ENCODE measurements at regions not wholly inside any gene's neighbourhood (a gene's known extent, or its start where the extent isn't known, plus 50 kb on each side); places are given as distances from the start of the nearest gene placed in this dataset.
A peak's percentile ranks its signal among the peaks of the same experiment; 100 is the strongest.
"Not testable (repeated sequence)": the region's sequence is repeated elsewhere in the genome, so short reads cannot be mapped to it uniquely, and the experiment has no call there.

DNA sequence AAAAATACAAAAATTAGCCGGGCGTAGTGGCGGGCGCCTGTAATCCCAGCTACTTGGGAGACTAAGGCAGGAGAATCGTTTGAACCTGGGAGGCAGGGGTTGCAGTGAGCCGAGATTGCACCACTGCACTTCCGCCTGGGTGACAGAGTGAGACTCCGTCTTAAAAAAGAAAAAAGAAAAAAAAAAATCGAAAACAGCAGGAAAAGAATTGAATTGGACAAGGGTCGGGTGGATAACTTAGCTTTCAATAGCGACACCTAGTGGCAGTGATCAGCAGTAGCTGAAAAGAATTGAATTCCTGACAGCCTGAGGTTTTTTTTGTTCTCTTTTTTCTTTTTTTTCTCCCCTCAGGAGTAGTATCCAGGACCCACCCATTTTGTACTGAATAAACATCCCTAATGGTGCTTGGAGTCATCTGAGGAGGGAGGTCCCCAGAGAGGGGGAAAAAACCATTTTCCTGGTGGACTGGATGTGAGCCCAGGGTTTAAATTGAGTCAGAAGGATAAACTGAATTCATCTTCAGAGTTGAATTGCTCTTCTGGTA lies 55.1 kb downstream of the CYCS start:
- peak; percentile 44 to 68 for DNase-seq

- no peak for DNase-seq
These were observed 56.4 kb downstream of the CYCS start for GRCh38 chr7:25068502-25069213.

DNA sequence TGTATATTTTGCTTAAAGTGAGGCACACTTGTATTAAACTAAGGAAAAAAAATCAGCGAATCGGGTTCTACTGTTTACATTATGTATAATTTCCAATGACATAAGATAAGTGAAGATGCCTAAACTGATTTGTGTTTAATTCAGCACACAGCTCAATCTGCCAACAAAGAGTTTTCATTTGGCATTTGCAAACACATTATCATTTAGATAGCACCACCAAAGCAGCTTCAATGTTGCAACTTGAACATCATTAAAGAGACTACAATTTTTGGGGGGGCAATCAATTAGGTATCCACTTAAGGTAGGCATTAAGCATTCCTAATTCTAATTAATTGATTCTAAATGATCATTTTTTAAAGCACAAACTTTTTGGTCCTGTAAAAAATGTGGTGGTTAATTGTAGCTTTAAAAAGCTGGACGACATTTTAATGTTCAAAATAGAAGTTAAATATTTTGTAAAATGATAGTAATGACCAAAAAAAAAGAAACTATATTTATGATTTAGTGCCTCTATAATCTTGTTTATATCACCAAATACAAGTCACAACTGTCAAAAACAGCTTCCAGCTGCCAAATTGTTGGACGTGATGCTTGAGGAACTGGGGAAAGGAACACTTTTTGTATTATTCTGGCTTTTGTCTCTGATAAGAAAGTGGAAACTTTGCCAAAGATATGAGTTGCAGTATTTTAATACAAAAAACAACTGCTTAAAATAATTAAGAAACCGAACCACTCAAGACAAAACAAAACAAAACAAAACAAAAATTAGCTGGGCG lies 57.1 kb downstream of the CYCS start:
- DNase-seq: no peak

- DNase-seq: no peak
These were observed 58.8 kb downstream of the CYCS start for GRCh38 chr7:25066253-25066652.

- no peak for DNase-seq
These were observed 62.7 kb downstream of the CYCS start for GRCh38 chr7:25062380-25062779.

DNA sequence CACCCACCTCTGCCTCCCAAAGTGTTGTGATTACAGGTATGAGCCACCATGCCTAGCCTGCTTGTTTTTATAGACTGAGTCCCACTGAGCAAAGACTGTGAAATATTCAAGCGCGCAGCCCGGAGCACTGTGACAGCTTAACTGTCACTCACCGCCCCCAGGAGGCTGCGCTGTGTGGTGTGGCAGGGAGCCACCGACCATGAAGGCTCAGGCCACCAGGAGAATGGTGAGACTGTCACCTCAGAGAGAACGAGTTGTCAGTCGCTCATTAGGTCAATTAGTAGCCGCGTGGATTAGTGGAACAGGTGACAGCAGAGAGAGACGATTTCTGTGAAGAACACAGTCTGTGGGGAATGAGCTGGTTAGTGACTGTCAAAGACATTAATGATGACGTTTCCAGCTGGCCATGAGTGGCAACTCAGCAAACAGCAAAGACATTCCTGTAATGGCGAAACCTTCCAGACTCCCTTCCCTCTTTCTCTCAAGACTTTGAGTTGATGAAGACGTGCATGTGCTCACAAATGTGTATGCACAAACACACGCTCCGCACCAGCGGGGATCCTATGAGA lies 64.5 kb downstream of the CYCS start:
- no peak for DNase-seq

GRCh38 chr7:25059576-25059975 lies 65.5 kb downstream of the CYCS start:
- DNase-seq: no peak

DNA sequence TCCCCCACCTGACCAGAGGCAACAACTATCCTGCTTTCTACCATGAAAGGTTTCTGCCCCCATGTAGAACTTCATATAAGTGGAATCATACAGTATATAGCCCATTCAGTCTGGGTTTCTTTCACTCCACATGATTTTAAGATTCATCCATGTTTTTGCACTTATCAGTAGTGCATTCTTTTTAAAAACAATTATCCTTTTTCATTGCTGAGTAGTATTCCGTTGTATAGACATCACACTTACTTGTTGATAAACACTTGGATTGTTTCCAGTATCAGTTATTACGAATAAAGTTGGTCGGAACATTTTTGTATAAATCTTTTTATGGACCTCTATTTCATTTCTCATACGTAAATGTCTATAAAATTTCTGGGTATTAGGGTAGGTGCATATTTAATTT lies 68.7 kb downstream of the CYCS start:
- no peak for DNase-seq

GRCh38 chr7:25055520-25056220 lies 69.4 kb downstream of the CYCS start:
- DNase-seq: no peak

- no peak for DNase-seq
These were observed 70.1 kb downstream of the CYCS start for GRCh38 chr7:25054819-25055519.

- no peak for DNase-seq
These were observed 70.2 kb upstream of the OSBPL3 start for GRCh38 chr7:25050223-25050622.

DNA sequence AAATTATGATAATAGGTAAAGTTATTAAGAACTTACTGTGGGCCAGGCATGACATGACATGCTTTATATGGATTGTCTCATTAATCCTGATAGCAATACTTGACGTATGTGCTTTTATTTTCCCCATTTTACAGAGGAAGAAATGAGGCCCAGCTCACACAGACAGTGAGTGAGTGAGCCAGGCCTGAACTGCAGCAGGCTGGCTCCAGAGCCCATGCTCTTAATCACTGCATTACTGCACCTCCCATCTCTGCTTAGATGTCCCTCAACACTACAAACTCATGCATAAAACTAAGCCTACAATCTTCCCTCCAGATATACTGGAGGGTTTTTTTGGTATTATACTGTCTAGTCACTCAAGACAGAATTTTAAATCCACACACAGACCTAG lies 68.5 kb upstream of the OSBPL3 start:
- no peak for DNase-seq

- not testable (repeated sequence) for DNase-seq
These were observed 67.8 kb upstream of the OSBPL3 start for GRCh38 chr7:25047571-25048443.

DNA sequence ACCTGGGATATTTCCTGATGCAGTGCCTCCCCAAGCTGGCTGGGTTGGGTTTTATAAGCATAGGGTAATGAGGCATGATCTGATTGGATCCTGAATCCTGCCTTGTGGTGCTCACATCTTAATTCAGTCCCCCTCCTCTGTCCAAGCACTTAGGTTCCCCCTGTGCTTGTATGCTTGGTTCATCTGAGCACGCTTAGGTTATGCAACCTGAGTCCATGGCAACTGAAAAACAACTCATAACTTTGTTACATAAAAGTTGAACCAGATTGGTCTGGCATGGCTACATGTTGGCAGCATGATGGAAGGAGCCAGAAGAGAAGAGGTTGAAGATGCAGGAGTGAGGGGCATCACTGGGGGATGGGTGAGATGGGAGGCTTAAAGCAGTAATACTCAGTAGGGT lies 57.3 kb upstream of the OSBPL3 start:
- no peak for DNase-seq

DNA sequence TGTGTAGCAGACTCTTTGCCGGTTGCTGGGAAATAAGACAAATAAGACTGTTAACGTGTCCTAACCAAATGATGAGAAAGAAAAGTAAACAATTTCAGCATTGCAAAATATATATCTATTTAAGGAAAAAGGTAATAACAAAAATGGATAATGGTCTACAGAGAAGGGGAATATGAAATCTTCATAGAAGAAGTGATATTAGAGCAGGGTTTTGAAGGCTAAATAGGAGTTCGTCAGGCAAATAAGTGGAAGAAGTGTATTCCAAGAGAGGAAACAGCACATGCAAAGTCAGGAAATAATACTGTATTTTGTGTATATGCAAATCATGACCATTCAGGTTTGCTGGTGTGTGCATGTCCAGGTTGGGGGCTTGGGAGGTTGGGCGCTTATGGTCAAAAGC lies 55.3 kb upstream of the OSBPL3 start:
- no peak for DNase-seq

- DNase-seq: no peak
These were observed 54.2 kb upstream of the OSBPL3 start for GRCh38 chr7:25034136-25034535.

- DNase-seq: no peak
These were observed 53.1 kb upstream of the OSBPL3 start for GRCh38 chr7:25032774-25033743.

GRCh38 chr7:25031432-25031831 lies 51.5 kb upstream of the OSBPL3 start:
- no peak for DNase-seq

DNA sequence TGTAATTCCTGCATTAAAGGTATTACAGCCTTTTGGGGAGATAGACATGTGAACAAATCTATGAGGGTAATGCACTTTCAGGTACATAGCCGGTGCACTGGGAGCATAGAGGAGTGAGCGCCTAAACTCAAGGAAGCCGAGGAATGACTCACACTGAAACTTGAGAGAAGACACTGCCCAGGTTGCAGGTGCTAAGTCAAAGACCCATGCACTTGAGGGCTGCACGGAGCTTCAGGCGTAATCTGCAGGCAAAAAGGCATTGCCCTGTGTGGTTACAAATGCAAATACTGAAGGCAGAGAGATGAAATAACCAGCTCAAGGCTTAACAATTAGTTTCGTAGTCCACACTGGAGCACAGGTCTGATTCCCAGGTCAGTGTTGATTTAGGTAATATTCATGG lies 51.0 kb upstream of the OSBPL3 start:
- no peak for DNase-seq

Measured in CD4-positive, alpha-beta T cell treated with Interleukin-1 beta for 1 hour (primary cell).